ENCODE measurements at regions not wholly inside any gene's neighbourhood (a gene's known extent, or its start where the extent isn't known, plus 50 kb on each side); places are given as distances from the start of the nearest gene placed in this dataset.

- WGBS (ENCODE audit: low lambda C conversion rate) = 2% methylated on average over 9 of the region's 9 CpGs
- TF ChIP-seq ZNF800 (CRISPR knock-in tag; IDR thresholded peaks at IDR 0.05) = no peak
- peak; percentile 21; the same call in 1 of the 2 replicates for TF ChIP-seq SMC3 (IDR thresholded peaks at IDR 0.05; ENCODE audit: low read length)
- TF ChIP-seq SMAD3 (CRISPR knock-in tag; IDR thresholded peaks at IDR 0.05) = no peak
- peak; percentile 17; the same call in 1 of the 2 replicates for TF ChIP-seq STAG1 (CRISPR knock-in tag; IDR thresholded peaks at IDR 0.05)
- peak; percentile 54; the same call in 1 of the 2 replicates for TF ChIP-seq CEBPB (IDR thresholded peaks at IDR 0.05; ENCODE audit: borderline replicate concordance, low read depth, low read length)
- TF ChIP-seq CTCF (CRISPR knock-in tag; IDR thresholded peaks at IDR 0.05) = peak; percentile 43
- Histone ChIP-seq H3K27me3 (ENCODE audit: control insufficient read depth in 1 of 2, insufficient read depth in 2 of 2, low read length in 2 of 2) (no peaks in the 10 kb centered on the region), H3K36me3 (replicated peaks in 1 of 2; ENCODE audit: control insufficient read depth in 1 of 2, insufficient read depth in 2 of 2, low read length in 2 of 2) (no peaks in the 10 kb centered on the region), H3K4me3 (replicated peaks in 1 of 3; ENCODE audit: insufficient read depth in 1 of 3, low read depth in 2 of 3, low read length in 3 of 3) (no peak overlapping the region), H4K20me1 (ENCODE audit: insufficient read depth, low read length) (no peaks in the 10 kb centered on the region), H2AFZ (ENCODE audit: low read length) (no peak overlapping the region), H3K9ac (ENCODE audit: insufficient read depth, low read depth, low read length) (no peak overlapping the region), H3K4me2 (ENCODE audit: low read depth, low read length) (no peak overlapping the region), H3K27ac (ENCODE audit: extremely low read length, insufficient read depth, low read length) (no peak overlapping the region), H3K9me3 (ENCODE audit: low read length) (no peaks in the 10 kb centered on the region), H3K79me2 (ENCODE audit: insufficient read depth, low read length) (no peaks in the 10 kb centered on the region), H3K4me1 (ENCODE audit: insufficient read depth, low read length) (no peaks in the 10 kb centered on the region)
- FAIRE-seq (no peak), DNase-seq (ENCODE audit: low spot score) (no peak), ATAC-seq (no peak)
- in situ Hi-C loops (cut with HindIII; ENCODE audit: extremely low pct_ligation_motif_present, low pct_unique_long_range_greater_than_20kb) = no loop called here
- ChIA-PET POLR2A (no interaction called here), CTCF (ENCODE audit: low intra/inter-chr PET ratio, low total read pairs) (no interaction called here)
- intact Hi-C loops (cut with micrococcal nuclease; ENCODE audit: unreplicated experiment) = loop anchor here (1.0 to 5.0 kb wide), 2 partner anchors 200 to 323 kb away; no protein-coding TSS in a partner anchor
- no TSS peak for BruUV-seq (replicated peaks)
Measured at GRCh38 chr6:104325341-104326172, 534.2 kb downstream of the HACE1 start.

Data from HepG2 (cell line).